CD4-positive, alpha-beta T cell (primary cell): ENCODE measurements at regions not wholly inside any gene's neighbourhood (a gene's known extent, or its start where the extent isn't known, plus 50 kb on each side); places are given as distances from the start of the nearest gene placed in this dataset.

Experiments
- ATAC-seq: fragments of 200-7000 bp; cut with Tn5 transposase; one replicate; pipeline ENCODE4 v1.10.0; 2022; ENCODE audit warnings: mild to moderate bottlenecking; ENCODE audit not compliant: poor library complexity
- CTCF ChIA-PET: fragments of 350-600 bp; sonication (Branson Sonifier 250); formaldehyde crosslinking; loops from one replicate; lab custom pipeline; 2021; ENCODE audit warnings: antibody characterized with exemption, inconsistent platforms; lab: Charles Lee
- POLR2A ChIA-PET: fragments of 350-600 bp; sonication (Branson Sonifier 250); formaldehyde crosslinking; loops from one replicate; lab custom pipeline; 2021; ENCODE audit warnings: antibody characterized with exemption, inconsistent platforms; lab: Charles Lee
- DNase-seq, 14 experiments: peaks; one replicate each; pipeline ENCODE4 v3.0.0-alpha.2; 2013 to 2020; ENCODE audit warnings: mixed read lengths in 2 of 14
- H3K27ac ChIP-seq, 2 donors: one replicate each; pipeline versions ENCODE4 v1.5.1 to v1.7.0; 2013; ENCODE audit warnings: low read length in 2 of 2, low read depth in 1 of 2, mild to moderate bottlenecking in 1 of 2
- H3K27me3 ChIP-seq, 2 experiments: 1 replicate in 1 of 2; 2 replicates in 1 of 2; pipeline versions ENCODE4 v1.6.1 to v1.7.0; 2013; ENCODE audit warnings: low read length in 2 of 2, control low read depth in 1 of 2, mild to moderate bottlenecking in 1 of 2, moderate library complexity in 1 of 2; ENCODE audit not compliant: insufficient read depth in 2 of 2, control insufficient read depth in 1 of 2
- H3K36me3 ChIP-seq: one replicate; pipeline ENCODE4 v1.6.1; 2013; ENCODE audit warnings: low read length, control low read depth; ENCODE audit not compliant: insufficient read depth
- H3K4me1 ChIP-seq: one replicate; pipeline ENCODE4 v1.6.1; 2013; ENCODE audit warnings: low read length, control low read depth; ENCODE audit not compliant: insufficient read depth
- H3K4me3 ChIP-seq: one replicate; pipeline ENCODE4 v1.5.1; 2013; ENCODE audit warnings: mild to moderate bottlenecking, low read length, moderate library complexity
- H3K9me3 ChIP-seq, 2 experiments: 1 replicate in 1 of 2; 2 replicates in 1 of 2; pipeline versions ENCODE4 v1.6.1 to v1.7.0; 2013; ENCODE audit warnings: low read length in 2 of 2, mild to moderate bottlenecking in 2 of 2, control low read depth in 1 of 2, moderate library complexity in 1 of 2; ENCODE audit not compliant: control insufficient read depth in 1 of 2, insufficient read depth in 1 of 2
- H3K27ac Mint-ChIP-seq: one replicate; pipeline ENCODE4 v1.8.0; 2020; ENCODE audit warnings: mixed read lengths
- H3K27me3 Mint-ChIP-seq: one replicate; pipeline ENCODE4 v1.8.0; 2021; ENCODE audit warnings: mixed read lengths
- H3K36me3 Mint-ChIP-seq: one replicate; pipeline ENCODE4 v1.8.0; 2021; ENCODE audit warnings: low read depth, mixed read lengths
- H3K4me1 Mint-ChIP-seq: one replicate; pipeline ENCODE4 v1.8.0; 2021; ENCODE audit warnings: low read depth, mixed read lengths
- H3K4me3 Mint-ChIP-seq: one replicate; pipeline ENCODE4 v1.8.0; 2020; ENCODE audit warnings: mild to moderate bottlenecking, mixed read lengths
- H3K9me3 Mint-ChIP-seq: one replicate; pipeline ENCODE4 v1.8.0; 2020; ENCODE audit warnings: mixed read lengths
- CTCF ChIP-seq: fragments of 200-600 bp; IDR thresholded peaks from one replicate; pipeline ENCODE4 v1.8.0; 2022; ENCODE audit warnings: antibody characterized with exemption, mild to moderate bottlenecking
- intact Hi-C, 2 experiments: fragments of 100-400 bp; cut with DNase I in 1 of 2; cut with micrococcal nuclease in 1 of 2; formaldehyde crosslinking; loops; one replicate each; pipeline versions ENCODE4 v1.15.1 to v1.9.0; 2023 to 2025; cut with DNase I, micrococcal nuclease

- no peaks in the 10 kb centered on the region for H3K4me1 Mint-ChIP-seq
- TF ChIP-seq CTCF: no peak
- no peak overlapping the region for H3K27ac ChIP-seq
- DNase-seq (no peak), ATAC-seq (no peak)
- H3K9me3 ChIP-seq: no peaks in the 10 kb centered on the region
- H3K27me3 Mint-ChIP-seq: peaks cover 15% of the 10 kb centered on the region
- CTCF ChIA-PET: no interaction called here
- intact Hi-C loops: no loop called here
- H3K27ac Mint-ChIP-seq: no peak overlapping the region
- H3K4me3 Mint-ChIP-seq: no peak overlapping the region
- H3K36me3 Mint-ChIP-seq: no peaks in the 10 kb centered on the region
- H3K27me3 ChIP-seq: no peaks in the 10 kb centered on the region
- H3K4me3 ChIP-seq: no peak overlapping the region
- POLR2A ChIA-PET: interaction anchor here (0.7 kb wide), 1 partner anchor 149 kb away, joined by 3 read pairs; no protein-coding TSS in a partner anchor
- no peaks in the 10 kb centered on the region for H3K36me3 ChIP-seq
- H3K9me3 Mint-ChIP-seq: no peaks in the 10 kb centered on the region
- no peaks in the 10 kb centered on the region for H3K4me1 ChIP-seq
These were observed 66.5 kb downstream of the AVPR1A start for GRCh38 chr12:63084501-63084900.

GRCh38 chr12:63083046-63083445, 68.0 kb downstream of the AVPR1A start:
- H3K27ac Mint-ChIP-seq: no peak overlapping the region
- ATAC-seq: no peak
- no peak overlapping the region for H3K4me3 Mint-ChIP-seq
- H3K9me3 ChIP-seq: no peaks in the 10 kb centered on the region
- H3K27ac ChIP-seq: no peak overlapping the region
- no peak for DNase-seq
- H3K36me3 Mint-ChIP-seq: no peaks in the 10 kb centered on the region
- POLR2A ChIA-PET: no interaction called here
- no peaks in the 10 kb centered on the region for H3K27me3 ChIP-seq
- no peaks in the 10 kb centered on the region for H3K4me1 Mint-ChIP-seq
- CTCF ChIA-PET: no interaction called here
- intact Hi-C loops: no loop called here
- peaks cover 8% of the 10 kb centered on the region for H3K27me3 Mint-ChIP-seq
- H3K4me1 ChIP-seq: no peaks in the 10 kb centered on the region
- H3K4me3 ChIP-seq: no peak overlapping the region
- no peaks in the 10 kb centered on the region for H3K9me3 Mint-ChIP-seq
- no peaks in the 10 kb centered on the region for H3K36me3 ChIP-seq
- no peak for TF ChIP-seq CTCF

- intact Hi-C loops: no loop called here
- H3K27ac ChIP-seq: no peak overlapping the region
- no peaks in the 10 kb centered on the region for H3K27me3 ChIP-seq
- H3K9me3 Mint-ChIP-seq: no peaks in the 10 kb centered on the region
- no peaks in the 10 kb centered on the region for H3K27me3 Mint-ChIP-seq
- DNase-seq: no peak
- H3K4me1 Mint-ChIP-seq: no peaks in the 10 kb centered on the region
- H3K4me3 Mint-ChIP-seq: no peak overlapping the region
- ChIA-PET CTCF (no interaction called here), POLR2A (no interaction called here)
- H3K36me3 Mint-ChIP-seq: no peaks in the 10 kb centered on the region
- no peak for ATAC-seq
- H3K4me3 ChIP-seq: no peak overlapping the region
- H3K27ac Mint-ChIP-seq: no peak overlapping the region
- no peaks in the 10 kb centered on the region for H3K36me3 ChIP-seq
- no peak for TF ChIP-seq CTCF
- H3K9me3 ChIP-seq: no peaks in the 10 kb centered on the region
- H3K4me1 ChIP-seq: no peaks in the 10 kb centered on the region
These were observed 71.1 kb downstream of the AVPR1A start for GRCh38 chr12:63079791-63080502.
